Transverse colon (tissue), 4 donors: ENCODE measurements at regions not wholly inside any gene's neighbourhood (a gene's known extent, or its start where the extent isn't known, plus 50 kb on each side); places are given as distances from the start of the nearest gene placed in this dataset.

ENCODE experiments used
- CTCF ChIP-seq, 5 experiments: fragments of 200-600 bp in 3 of 5; fragments of 450-650 bp in 2 of 5; sonication (generic) in 3 of 5; IDR thresholded peaks; 1 replicate in 2 of 5; 2 replicates in 3 of 5; pipeline ENCODE4 v1.5.1; 2016 to 2017; ENCODE audit warnings: antibody characterized with exemption in 5 of 5, inconsistent platforms in 3 of 5, mild to moderate bottlenecking in 2 of 5, moderate library complexity in 1 of 5
- POLR2A ChIP-seq: fragments of 450-650 bp; IDR thresholded peaks from one replicate; pipeline ENCODE4 v1.6.1; 2016; ENCODE audit warnings: antibody characterized with exemption, mild to moderate bottlenecking, moderate library complexity
- POLR2AphosphoS5 ChIP-seq, 3 donors: sonication (generic); formaldehyde crosslinking; IDR thresholded peaks; one replicate each; pipeline ENCODE4 v1.6.1; 2016; ENCODE audit warnings: antibody characterized with exemption in 3 of 3

DNA sequence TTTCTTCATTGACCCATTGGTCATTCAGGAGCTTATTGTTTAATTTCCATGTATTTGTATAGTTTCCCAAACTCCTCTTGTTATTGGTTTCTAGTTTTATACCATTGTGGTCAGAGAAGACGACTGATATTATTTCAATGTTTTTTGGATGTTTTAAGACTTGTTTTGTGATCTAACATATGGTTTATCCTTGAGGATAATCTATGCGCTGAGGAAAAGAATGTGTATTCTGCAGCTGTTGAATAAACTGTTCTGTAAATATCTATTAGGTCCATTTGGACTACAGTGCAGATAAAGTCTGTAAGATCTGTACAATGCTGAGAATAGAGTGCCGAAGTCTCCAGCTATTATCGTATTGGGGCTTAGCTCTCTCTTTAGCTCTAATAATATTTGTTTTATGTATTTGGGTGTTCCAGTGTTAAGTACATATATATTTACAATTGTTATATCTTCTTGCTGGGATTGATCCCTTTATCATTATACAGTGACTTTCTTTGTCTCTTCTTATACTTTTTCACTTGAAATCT, 223.3 kb upstream of the ZNF217 start:
- TF ChIP-seq CTCF (IDR thresholded peaks at IDR 0.05), result no peak
- no peak for TF ChIP-seq POLR2A
- no peak for TF ChIP-seq POLR2AphosphoS5 (IDR thresholded peaks at IDR 0.05)
